DMS 273 (cell line): ENCODE measurements at regions not wholly inside any gene's neighbourhood (a gene's known extent, or its start where the extent isn't known, plus 50 kb on each side); places are given as distances from the start of the nearest gene placed in this dataset.

Source experiments
- DNase-seq: peaks from one replicate; lab custom pipeline; 2025; ENCODE audit not compliant: unreplicated experiment; lab: John Stamatoyannopoulos, UW

DNA sequence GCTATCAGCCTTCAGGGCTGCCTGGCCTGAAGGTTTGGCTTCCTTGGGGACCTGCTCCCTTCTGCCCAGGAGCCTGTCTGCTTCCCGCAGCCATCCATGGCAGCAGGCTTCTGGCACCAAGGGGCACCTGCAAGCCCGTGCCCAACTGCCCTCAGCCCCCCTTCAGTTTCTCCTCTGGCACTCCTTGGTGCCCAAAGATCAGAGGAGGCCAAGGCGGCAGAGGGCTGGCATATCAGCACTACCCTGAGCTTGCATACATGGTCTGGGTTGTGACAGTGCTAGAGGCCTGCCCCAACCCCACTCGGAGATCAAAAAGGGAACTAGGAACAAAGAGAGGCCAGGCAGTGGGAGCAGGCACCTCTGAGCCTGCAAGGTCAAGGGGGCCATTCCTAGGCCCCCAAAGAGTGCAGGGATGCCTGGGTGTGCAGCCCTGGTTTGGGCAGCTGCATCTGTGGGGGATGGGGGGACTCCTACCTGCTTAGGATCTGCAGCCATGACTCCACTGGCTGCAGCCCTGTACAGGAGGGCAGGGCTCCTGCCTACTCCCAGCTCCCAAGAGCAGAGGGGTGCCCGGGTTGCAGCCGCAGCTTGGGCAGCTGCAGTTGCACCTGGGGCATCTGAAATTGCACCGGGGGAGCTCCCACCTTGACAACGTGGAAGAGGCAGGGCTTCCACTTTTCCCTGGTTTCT lies 76.2 kb upstream of the TP63 start:
- no peak for DNase-seq

DNA sequence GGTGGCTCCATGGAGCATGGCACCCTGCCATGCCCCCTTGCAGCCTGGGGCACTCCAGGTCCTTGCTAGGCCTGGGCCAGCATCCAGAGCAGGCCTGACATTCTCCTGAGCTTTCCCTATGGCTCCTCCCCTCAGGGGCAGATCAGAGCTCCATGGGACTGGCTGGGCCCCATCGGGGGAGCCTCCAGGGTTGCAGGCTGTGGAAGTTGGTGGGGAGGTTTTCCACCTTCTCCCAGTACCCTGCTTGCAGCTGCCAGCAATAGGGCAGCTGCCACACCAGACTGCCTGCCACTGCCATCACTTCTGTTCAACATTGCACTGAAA lies 75.7 kb upstream of the TP63 start:
- DNase-seq, result peak; percentile 12

DNA sequence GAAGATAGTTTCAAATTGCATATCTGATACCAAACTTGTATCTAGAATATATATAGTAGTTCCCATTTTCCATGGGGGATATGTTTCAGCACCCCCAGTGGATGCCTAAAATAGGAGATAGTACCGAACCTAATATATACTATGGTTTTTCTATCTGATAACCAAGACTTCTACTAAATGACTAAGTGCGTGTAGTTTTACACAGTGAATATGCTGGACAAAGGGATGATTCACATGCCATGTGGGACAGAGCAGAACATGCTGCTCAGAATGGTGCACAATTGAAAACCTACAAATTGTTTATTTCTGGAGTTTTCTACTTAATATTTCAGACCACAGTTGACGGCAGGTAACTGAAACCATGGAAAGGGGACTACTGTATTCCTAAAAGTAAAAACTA lies 73.4 kb upstream of the TP63 start:
- no peak for DNase-seq

DNA sequence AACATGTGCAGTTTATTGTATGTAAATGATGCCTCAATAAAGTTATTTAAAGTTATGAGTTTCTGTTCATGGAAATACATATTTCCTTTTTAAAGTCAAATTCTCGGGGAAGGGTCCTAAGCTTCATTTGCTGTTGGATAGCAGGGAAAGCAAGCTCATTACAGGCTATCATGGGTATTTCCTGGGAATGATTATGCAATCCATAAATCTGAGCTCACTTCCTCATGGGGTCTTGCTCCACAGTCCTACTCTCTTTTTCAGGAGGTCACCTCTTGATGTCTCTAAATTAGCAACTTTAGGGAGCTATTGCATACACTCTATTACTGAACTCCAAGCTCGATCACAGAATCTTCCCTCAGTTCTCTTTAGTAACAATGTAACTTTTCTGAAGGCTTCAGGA lies 69.9 kb upstream of the TP63 start:
- no peak for DNase-seq

DNA sequence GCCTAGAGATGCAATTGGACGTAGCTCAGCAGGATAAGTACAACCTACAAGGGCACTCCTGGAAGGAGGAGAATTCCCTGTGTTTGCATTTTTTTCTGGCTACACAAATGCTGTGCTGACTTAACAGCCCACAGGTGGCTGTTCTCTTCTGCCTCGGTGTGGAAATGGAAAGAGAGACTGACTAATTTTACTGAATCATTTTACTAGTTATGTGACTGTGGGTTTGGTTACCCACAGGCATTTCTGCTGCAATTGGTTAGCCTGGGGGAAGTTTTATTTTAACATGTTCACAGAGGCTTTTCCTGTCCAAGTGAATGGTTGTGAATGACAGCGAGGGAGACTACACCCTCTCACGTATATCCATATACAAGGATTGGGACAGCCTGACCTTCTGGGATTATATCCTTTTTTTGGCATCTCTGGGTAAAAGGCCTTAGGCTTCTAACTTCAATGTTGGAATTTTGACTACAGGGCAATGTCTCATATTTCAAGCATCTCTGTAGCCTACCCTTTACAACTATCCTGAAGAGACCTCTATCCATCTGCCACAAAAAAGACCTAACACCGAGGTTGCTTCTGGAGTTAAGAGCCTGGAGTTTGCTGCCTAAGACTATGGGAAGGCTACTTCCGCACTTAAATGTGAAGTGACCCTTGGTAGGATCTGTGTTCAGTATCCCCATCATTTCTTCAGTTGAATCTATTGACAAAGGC lies 67.2 kb upstream of the TP63 start:
- DNase-seq, result no peak

DNA sequence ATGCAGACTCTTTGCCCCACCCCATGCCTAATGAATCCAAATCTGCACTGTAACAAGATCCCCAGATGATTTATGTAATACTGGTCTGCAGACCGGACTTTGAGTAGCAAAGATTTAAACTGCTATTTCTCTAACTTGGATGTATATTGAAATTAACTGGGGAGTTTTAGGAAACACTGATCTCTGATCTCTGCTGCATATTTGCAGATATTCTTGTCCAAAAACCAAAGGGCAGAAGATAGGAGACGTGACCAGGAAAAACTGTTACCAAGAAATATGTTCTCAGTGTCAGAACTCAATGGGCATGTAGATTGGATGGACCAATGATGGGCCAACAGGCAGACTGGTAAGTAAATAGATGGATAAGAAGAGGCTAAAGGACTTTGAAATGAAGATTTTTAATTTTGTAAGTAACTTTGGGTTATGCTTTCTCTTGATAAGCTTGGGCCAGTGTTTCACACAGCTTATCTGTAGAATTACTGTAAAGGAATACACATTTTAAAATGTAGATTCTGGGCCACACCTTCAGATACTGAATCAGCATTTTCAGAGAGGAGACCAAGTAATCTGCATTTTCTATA lies 64.5 kb upstream of the TP63 start:
- DNase-seq, result no peak

DNA sequence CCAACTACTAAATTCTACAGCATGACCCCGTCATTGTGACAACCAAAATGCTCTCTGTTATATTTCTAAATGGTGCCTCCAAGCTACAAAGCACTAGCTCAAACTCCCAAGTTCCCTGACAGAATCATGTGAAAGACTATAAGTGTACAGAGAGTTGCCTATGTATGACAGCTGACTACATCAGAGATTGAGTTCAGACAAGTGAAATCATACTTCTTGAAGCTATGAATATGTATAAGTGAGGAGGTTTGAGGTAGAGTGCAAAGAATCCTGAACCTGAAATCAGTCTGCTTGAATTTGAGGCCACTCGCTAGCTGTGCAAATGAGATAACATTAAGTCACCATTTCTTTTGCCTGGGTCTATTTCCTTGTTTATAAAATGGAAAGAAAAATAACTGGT lies 63.9 kb upstream of the TP63 start:
- DNase-seq, result no peak

DNA sequence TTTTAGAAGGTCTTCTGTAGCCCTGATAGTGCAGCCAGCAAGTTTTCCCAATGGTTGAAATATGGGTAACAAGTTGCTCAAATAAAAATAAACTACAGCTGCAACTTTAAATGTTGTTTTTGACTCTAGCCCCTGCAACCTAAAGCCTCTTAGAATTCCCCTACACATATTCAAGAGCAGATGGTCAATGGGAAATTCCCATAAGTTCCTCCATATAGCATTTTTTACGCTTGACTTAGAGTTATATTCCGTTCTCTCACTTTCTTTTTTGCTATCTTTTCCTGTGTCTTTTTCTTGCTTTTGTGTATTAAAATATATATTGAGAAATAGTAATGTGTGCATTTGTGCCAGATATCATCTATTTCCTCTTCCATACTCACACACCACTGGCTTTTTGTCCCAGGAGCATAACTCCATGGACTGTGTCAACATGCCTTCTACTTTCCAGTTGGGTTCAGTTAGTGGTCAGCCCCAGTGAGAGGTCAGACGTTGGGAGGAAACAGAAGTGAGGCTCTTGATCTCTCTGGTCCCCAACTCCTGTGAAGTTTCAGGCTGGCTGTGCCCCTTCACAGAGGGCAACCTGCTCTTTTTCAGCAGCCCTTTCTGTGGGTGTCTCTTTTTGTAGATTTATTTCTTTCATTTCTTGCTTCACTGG lies 63.3 kb upstream of the TP63 start:
- DNase-seq, result no peak

DNA sequence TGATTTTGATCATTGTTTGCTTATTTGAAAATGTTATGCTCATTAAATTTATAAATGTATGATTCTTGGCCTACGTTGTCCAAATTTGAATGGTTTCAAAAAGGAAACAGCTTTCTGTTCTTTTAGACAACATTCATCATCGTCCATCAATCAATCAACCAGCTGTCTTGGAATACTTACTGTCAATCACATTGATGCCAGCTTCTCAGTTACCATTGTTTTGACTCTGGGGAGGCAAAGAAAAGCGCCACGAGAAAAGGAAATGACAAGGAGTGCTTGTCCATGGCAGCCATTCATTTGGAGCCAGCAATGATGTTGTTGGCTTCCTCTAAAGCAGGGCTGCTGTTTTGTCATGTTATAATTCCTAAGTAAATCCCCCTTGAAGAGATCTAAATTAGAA lies 62.2 kb upstream of the TP63 start:
- DNase-seq, result no peak

DNA sequence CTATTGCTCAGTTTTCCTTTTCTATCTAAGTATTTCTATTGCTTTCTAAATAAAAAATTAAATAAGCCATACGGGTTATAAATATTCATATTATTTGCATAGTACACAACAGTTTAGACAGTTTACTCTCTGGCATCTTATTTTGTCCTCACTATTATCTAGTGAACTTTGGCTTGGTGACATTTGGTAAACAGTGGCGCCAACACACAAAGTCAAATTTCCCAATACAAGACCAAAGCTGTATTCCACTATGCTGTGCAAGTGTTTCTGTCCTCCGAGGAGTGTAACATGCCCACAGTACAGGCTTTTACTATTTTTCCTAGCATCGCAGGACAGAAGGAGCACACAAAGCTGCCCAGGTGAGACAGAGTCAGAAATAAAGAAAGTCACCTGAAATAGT lies 61.7 kb upstream of the TP63 start:
- no peak for DNase-seq

DNA sequence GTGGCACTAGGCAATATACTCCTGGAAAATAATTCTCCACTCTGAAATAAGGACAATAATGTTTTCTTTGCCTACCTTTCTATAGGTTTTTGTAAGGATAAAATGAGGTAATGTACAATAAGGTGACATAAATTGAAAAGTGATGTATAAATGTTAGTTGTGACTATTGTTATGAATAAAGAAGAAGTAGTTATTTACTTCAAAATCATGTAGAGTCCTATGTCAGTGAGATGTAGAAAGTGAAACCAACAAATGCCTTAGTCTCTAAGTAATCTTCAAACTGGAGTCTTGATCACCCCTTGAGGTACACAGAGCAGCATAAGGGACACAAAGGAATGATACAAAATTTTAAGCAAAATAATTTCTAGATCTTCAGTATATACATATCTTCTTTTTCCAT lies 60.3 kb upstream of the TP63 start:
- no peak for DNase-seq

DNA sequence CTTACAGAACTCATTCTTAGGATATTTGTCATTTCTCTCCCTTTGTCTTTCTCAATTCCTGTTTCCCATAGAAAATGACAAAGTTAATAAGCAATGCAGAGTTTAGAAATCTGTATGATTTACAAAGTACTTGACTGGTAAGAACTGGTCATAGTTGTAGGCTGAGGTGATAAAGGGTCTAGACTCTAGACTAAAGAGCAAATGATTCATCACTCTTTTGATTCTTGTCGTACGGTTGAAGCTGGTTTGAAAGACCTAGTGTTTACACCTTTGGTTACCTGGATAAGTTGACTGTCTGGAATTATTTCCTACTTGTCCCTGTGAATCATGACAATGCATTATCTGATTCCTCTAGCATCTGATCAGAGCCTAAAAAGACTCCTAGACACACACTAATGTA lies 58.9 kb upstream of the TP63 start:
- no peak for DNase-seq

DNA sequence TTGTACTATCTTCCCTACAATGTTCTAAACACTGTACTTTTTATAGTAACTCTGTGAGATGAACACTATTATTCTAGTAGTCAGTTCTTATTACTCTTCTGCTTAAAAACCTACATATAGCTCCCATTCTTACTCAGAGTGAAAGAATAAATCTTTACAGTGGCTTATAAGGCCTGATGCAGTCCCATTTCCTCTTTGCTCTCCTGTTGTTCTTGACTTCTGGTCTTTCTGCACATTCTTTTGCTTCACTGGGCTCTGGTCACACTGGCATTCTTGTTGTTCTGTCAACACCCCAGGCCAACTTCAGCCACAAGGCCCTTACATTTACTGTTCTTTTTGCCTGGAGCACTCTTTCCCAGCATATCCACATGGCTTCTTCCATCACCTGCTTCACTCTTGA lies 58.2 kb upstream of the TP63 start:
- no peak for DNase-seq

DNA sequence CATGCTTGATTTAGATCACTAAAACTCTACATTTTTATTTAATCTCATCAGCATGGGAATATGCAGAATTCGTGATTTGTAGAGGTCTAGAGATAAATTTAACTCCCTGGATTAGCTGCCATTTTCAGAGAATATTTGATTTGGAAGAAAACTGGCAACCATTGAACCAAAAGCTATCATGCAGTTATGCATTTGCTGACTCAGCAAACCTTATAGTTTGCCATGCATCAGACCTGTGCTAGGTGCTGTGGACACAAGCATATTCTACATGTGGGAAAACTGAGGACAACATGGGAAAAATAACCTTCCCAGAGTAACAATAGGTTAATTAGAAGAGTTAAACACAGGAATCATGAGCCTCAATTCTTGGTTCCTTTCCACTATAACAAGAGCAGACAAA lies 54.7 kb upstream of the TP63 start:
- DNase-seq, result no peak

DNA sequence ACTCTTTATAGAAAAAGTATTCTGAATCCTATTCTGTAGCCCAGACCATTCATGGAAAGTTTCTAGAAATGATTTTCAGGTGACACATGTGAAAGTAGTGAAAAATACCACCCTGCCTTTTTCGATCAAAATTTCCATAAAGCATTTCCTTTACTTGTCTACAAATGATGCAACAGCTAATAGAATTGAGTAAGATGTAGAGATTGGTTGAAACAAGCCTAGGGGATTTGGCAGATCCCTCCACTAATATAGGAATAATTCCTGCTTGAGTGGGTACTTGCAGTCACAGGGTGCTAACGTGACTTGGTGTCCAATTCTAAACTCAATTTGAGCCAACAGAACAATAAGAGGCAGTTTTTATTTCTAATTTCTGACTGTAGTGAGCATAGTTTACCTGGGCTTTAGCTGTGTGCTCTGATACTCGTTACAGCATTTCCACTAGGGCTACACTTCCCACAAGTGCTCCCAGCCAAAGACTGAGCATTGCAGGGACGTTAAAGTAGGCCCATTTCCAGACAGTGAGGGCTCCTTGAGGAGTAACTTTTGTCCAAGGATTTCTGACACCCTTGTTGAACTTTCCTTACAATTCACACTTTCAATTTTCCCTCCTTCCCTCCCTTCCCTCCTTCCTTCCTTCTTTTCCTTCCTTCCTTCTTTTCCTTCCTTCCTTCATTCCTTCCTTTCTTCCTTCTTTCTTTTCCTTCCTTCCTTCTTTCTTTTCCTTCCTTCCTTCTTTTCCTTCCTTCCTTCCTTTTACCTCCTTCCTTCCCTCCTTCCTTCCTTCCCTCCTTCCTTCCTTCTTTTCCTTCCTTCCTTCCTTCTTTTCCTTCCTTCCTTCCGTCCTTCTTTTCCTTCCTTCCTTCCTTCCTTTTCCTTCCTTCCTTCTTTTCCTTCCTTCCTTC lies 53.9 kb upstream of the TP63 start:
- no peak for DNase-seq

DNA sequence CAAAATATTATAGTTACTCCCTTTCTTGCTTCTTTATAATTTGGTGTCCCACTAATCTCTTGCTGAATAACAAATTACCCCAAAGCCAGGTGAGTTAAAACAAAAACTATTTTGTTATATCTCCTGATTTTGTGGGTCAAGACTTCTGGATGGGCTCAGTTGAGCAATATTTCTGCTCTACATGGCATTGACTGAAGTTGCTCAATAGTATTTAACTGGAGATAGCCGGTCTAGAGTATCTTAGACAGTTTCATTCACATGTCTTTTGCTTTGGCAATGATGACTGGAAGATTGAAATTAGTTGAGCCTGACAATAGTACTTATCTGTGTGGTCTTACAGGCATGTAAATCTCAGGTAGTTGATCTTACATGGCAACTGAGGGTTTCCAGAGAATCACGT lies 51.0 kb upstream of the TP63 start:
- DNase-seq, result no peak
